ENCODE measurements at regions not wholly inside any gene's neighbourhood (a gene's known extent, or its start where the extent isn't known, plus 50 kb on each side); places are given as distances from the start of the nearest gene placed in this dataset.

DNA sequence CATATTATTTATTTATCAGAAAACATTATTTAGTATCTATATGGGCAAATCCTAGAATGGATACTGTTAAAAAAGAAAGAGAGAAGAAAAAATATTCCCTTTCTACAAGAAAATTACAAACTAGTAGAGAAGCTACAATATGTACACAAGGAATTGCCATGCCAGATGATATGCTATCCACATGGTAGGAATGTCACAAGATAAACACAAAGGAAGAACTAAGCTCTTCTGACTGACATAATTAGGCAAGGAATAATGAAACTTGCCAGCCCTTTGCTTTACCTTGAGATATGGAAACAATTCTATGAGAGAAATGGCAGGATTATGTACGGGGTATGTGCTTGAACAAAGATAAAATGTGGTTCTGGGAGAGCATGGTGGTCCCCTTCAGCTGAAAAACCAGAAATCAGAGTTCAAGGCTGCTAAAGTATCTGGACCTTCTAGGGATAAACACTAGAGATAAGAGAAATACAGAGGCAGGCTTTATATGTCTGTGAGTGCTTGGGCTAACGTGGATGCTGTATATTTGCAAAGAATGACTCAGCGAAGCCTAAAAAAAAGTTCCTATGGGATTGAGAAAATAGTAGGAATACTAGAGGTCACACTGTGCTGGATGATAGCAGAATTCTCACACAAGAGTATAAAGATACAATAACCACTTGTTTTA is 451.6 kb downstream of the TLE1 start:
- TF ChIP-seq CTCF (IDR thresholded peaks at IDR 0.05) (no peak), POLR2A (IDR thresholded peaks at IDR 0.05) (no peak), POLR2AphosphoS5 (IDR thresholded peaks at IDR 0.05) (no peak)

All from sigmoid colon (tissue), 4 donors.